ENCODE measurements at regions not wholly inside any gene's neighbourhood (a gene's known extent, or its start where the extent isn't known, plus 50 kb on each side); places are given as distances from the start of the nearest gene placed in this dataset.
"Not testable (repeated sequence)": the region's sequence is repeated elsewhere in the genome, so short reads cannot be mapped to it uniquely, and the experiment has no call there.

- DNase-seq: no peak
Measured at GRCh38 chr13:23050126-23050525, 130.7 kb upstream of the SGCG start.

- not testable (repeated sequence) for DNase-seq
Measured at GRCh38 chr13:23053711-23054110, 127.1 kb upstream of the SGCG start.

- DNase-seq: no peak
Measured at GRCh38 chr13:23059173-23059572, 121.6 kb upstream of the SGCG start.

GRCh38 chr13:23060959-23061358 is 119.8 kb upstream of the SGCG start:
- no peak for DNase-seq

GRCh38 chr13:23067129-23067528 is 113.7 kb upstream of the SGCG start:
- no peak for DNase-seq

- no peak for DNase-seq
Measured at GRCh38 chr13:23069566-23069965, 111.2 kb upstream of the SGCG start.

- DNase-seq: no peak
Measured at GRCh38 chr13:23074075-23074828, 106.5 kb upstream of the SGCG start.

- no peak for DNase-seq
Measured at GRCh38 chr13:23081220-23081619, 99.6 kb upstream of the SGCG start.

GRCh38 chr13:23081901-23082300 is 98.9 kb upstream of the SGCG start:
- DNase-seq: no peak

- DNase-seq: no peak
Measured at GRCh38 chr13:23086968-23087623, 93.7 kb upstream of the SGCG start.

GRCh38 chr13:23087880-23088279 is 92.9 kb upstream of the SGCG start:
- DNase-seq: no peak

- DNase-seq: no peak
Measured at GRCh38 chr13:23098161-23098907, 82.4 kb upstream of the SGCG start.

GRCh38 chr13:23105051-23105450 is 75.7 kb upstream of the SGCG start:
- DNase-seq: no peak

- no peak for DNase-seq
Measured at GRCh38 chr13:23107665-23108064, 73.1 kb upstream of the SGCG start.

- DNase-seq: no peak
Measured at GRCh38 chr13:23119131-23119530, 61.6 kb upstream of the SGCG start.

GRCh38 chr13:23127540-23127939 is 53.2 kb upstream of the SGCG start:
- DNase-seq: not testable (repeated sequence)

- no peak for DNase-seq
Measured at GRCh38 chr13:23129331-23129730, 51.4 kb upstream of the SGCG start.
